ENCODE measurements at regions not wholly inside any gene's neighbourhood (a gene's known extent, or its start where the extent isn't known, plus 50 kb on each side); places are given as distances from the start of the nearest gene placed in this dataset.

DNA sequence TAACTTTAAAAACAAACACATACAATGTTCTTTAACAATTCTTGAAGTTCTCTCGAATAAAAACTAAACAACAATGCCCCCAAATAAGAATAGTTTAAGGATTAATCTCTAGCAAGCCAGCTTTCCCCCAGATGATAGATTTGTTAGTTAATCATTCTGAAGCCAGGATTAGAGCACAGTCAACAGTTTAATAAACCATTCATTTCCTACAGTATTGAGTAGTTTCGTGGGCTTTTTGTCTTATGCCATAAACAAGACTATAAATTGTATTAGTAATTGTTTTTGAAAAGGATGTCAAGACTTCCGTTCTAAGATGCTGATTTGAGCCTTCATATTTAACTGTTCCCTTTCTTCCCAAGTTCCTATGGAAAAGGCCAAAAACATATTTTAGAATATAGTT is 136.6 kb downstream of the PIK3R1 start:
- H3K4me3 Mint-ChIP-seq = no peak overlapping the region
- no peaks in the 10 kb centered on the region for H3K36me3 Mint-ChIP-seq (ENCODE audit: insufficient read depth)
- H3K27me3 Mint-ChIP-seq = no peaks in the 10 kb centered on the region
- peaks cover 5% of the 10 kb centered on the region for H3K9me3 Mint-ChIP-seq
- no peak overlapping the region for H3K27ac Mint-ChIP-seq (ENCODE audit: low read depth)
- ATAC-seq (replicated peaks; ENCODE audit: extremely low read depth, poor library complexity, severe bottlenecking) = no peak
- peaks cover 6% of the 10 kb centered on the region for H3K4me1 Mint-ChIP-seq
- DNase-seq (ENCODE audit: low spot score in 2 of 2) = no peak

DNA sequence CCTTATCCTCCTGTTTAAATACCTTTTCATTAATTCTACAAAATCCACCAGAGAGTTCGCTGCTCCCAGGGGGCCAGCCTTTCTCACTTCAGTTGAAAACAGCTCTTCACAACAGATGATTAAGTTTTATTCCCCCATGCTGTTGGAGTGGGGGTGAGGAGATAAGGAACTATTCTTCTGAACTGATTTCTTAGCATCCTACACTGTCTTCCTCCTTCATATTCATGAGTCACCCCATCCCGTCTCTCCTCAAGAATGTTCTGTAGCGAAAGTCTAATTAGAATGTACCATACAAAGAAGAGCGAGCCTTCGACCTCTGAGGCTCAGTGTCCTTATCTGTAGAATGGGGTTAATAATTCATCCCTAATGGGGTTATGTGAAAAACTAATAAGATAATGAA is 138.0 kb downstream of the PIK3R1 start:
- H3K9me3 Mint-ChIP-seq = no peaks in the 10 kb centered on the region
- no peaks in the 10 kb centered on the region for H3K4me1 Mint-ChIP-seq
- no peak for ATAC-seq (replicated peaks; ENCODE audit: extremely low read depth, poor library complexity, severe bottlenecking)
- H3K4me3 Mint-ChIP-seq = no peak overlapping the region
- DNase-seq (ENCODE audit: low spot score in 2 of 2) = no peak
- no peaks in the 10 kb centered on the region for H3K36me3 Mint-ChIP-seq (ENCODE audit: insufficient read depth)
- H3K27me3 Mint-ChIP-seq = no peaks in the 10 kb centered on the region
- H3K27ac Mint-ChIP-seq (ENCODE audit: low read depth) = no peak overlapping the region

DNA sequence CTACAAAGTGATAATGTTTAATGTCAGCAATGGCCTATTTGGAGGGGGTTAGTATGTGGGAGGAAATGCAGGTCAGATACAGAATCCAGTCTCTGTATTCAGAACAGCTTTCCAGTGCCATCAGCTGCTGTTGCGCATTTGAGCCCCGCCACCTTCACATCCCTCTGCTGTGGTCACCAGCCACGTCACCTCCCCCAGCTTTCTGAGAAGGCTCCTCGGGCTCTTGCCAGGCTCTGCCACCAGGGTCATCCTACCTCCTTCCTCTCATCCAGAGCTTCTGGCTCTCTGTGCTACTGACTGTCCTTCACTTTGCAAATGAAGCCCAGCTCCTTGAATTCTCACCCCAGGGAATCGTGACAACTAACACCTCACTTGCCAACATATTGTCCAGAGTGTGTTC is 138.8 kb downstream of the PIK3R1 start:
- no peaks in the 10 kb centered on the region for H3K4me1 Mint-ChIP-seq
- no peak for ATAC-seq (replicated peaks; ENCODE audit: extremely low read depth, poor library complexity, severe bottlenecking)

DNA sequence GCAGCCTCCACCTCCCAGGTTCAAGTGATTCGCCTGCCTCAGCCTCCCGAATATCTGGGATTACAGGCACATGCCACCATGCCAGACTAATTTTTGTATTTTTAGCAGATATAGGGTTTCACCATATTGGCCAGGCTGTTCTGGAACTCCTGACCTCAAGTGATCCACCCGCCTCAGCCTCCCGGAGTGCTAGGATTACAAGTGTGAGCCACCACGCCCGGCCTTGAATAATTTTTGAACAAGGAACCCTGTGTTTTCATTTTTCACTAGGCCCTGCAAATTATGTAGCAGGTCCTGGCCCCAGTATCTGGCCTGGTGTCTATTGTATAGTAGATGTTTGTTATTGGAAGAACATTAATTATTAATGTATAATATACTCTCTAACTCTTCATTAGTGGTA is 140.7 kb downstream of the PIK3R1 start:
- DNase-seq (ENCODE audit: low spot score in 2 of 2) (no peak), ATAC-seq (replicated peaks; ENCODE audit: extremely low read depth, poor library complexity, severe bottlenecking) (no peak)
- no peaks in the 10 kb centered on the region for H3K36me3 Mint-ChIP-seq (ENCODE audit: insufficient read depth)
- H3K27me3 Mint-ChIP-seq = no peaks in the 10 kb centered on the region
- H3K9me3 Mint-ChIP-seq = no peaks in the 10 kb centered on the region
- no peak overlapping the region for H3K4me3 Mint-ChIP-seq
- H3K27ac Mint-ChIP-seq (ENCODE audit: low read depth) = no peak overlapping the region
- H3K4me1 Mint-ChIP-seq = no peaks in the 10 kb centered on the region

More for the DNA sequence above, 138.8 kb downstream of the PIK3R1 start:
- no peaks in the 10 kb centered on the region for H3K9me3 Mint-ChIP-seq
- H3K4me3 Mint-ChIP-seq = no peak overlapping the region
- no peak overlapping the region for H3K27ac Mint-ChIP-seq (ENCODE audit: low read depth)
- H3K36me3 Mint-ChIP-seq (ENCODE audit: insufficient read depth) = no peaks in the 10 kb centered on the region
- no peak for DNase-seq (ENCODE audit: low spot score in 2 of 2)
- H3K27me3 Mint-ChIP-seq = no peaks in the 10 kb centered on the region

DNA sequence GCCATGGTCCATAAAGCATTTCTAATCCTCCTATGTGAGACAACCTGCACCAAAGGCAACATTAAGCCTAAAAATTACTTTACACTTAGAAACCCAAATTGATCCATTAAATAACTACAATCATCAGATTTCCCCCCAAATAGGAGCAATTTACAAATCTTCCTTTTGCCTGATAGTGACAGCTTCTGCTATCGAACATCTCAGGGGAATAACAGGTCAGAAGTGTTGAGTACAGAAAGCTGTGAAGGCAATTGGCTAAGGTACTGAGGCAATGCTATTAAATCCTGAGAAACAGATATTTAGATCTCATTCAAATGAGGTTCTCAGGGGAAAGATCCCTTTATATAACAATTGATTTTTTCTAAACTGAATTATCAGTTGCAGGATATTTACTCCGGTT is 141.1 kb downstream of the PIK3R1 start:
- H3K9me3 Mint-ChIP-seq = no peaks in the 10 kb centered on the region
- DNase-seq (ENCODE audit: low spot score in 2 of 2) (no peak), ATAC-seq (replicated peaks; ENCODE audit: extremely low read depth, poor library complexity, severe bottlenecking) (no peak)
- no peak overlapping the region for H3K4me3 Mint-ChIP-seq
- H3K27ac Mint-ChIP-seq (ENCODE audit: low read depth) = no peak overlapping the region
- no peaks in the 10 kb centered on the region for H3K36me3 Mint-ChIP-seq (ENCODE audit: insufficient read depth)
- no peaks in the 10 kb centered on the region for H3K27me3 Mint-ChIP-seq
- no peaks in the 10 kb centered on the region for H3K4me1 Mint-ChIP-seq

DNA sequence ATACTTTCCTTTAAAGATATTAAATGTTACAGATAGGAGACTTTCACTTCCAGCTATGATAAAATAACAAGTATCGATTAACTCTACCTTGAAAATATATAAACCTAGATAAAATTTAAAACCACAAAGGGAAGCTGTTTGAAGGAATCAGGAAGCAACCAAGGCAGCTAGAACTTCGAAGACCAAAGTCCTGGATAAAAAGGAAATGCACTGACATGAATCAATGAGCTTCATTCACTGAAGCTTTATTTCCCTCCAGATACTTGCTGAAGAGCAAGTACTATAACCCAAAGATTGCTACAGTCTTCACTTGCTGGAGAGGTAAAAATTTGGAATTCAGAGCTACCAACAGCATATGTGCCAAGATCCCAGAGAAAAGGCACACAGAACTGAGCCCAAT is 144.1 kb downstream of the PIK3R1 start:
- no peaks in the 10 kb centered on the region for H3K9me3 Mint-ChIP-seq
- no peaks in the 10 kb centered on the region for H3K27me3 Mint-ChIP-seq
- no peak overlapping the region for H3K4me3 Mint-ChIP-seq
- DNase-seq (ENCODE audit: low spot score in 2 of 2) = no peak
- no peaks in the 10 kb centered on the region for H3K36me3 Mint-ChIP-seq (ENCODE audit: insufficient read depth)
- no peaks in the 10 kb centered on the region for H3K4me1 Mint-ChIP-seq
- ATAC-seq (replicated peaks; ENCODE audit: extremely low read depth, poor library complexity, severe bottlenecking) = no peak
- no peak overlapping the region for H3K27ac Mint-ChIP-seq (ENCODE audit: low read depth)

DNA sequence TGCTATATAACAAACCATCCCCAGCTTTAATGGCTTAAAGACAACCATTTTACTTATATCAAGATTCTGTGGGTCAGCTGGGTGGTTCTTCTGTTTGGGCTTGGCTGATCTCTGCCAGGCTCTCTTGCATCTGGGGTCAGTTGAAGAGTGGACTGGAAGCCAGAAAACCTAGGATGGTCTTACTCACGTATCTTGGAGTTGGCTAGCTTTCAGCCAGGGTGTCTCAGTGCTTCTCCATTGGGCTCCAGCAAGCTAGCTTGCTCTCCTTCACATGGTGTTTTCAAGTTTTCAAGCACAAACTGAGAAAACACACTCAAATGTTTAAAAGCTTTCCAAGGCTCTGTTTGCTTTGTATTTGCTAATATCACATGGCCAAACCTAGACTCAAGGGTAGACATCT is 146.8 kb downstream of the PIK3R1 start:
- no peaks in the 10 kb centered on the region for H3K9me3 Mint-ChIP-seq
- no peak for ATAC-seq (replicated peaks; ENCODE audit: extremely low read depth, poor library complexity, severe bottlenecking)
- H3K4me3 Mint-ChIP-seq = no peak overlapping the region
- no peaks in the 10 kb centered on the region for H3K27me3 Mint-ChIP-seq
- DNase-seq (ENCODE audit: low spot score in 2 of 2) = no peak
- H3K36me3 Mint-ChIP-seq (ENCODE audit: insufficient read depth) = no peaks in the 10 kb centered on the region
- H3K27ac Mint-ChIP-seq (ENCODE audit: low read depth) = no peak overlapping the region
- H3K4me1 Mint-ChIP-seq = no peaks in the 10 kb centered on the region

DNA sequence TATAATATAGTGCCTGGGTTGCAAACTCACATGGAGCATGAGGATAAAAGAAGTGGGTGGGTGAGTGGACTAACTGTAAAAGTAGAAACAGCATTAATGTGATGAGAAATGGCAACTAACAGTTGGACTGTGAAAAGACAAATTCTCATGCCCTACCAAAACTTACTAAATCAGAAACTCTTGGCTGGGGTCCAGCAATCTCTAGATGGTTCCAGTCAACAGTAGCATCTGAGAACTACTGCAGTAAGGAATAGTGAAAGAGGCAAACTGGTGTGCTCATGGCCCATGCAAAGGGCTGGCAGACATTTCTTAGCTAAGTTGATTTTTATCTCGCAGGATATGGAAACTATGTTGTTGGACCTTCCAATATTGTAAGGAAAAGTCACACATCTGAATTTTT is 150.3 kb downstream of the PIK3R1 start:
- Mint-ChIP-seq H3K27me3 (no peaks in the 10 kb centered on the region), H3K4me1 (peaks cover 23% of the 10 kb centered on the region), H3K9me3 (no peaks in the 10 kb centered on the region), H3K27ac (ENCODE audit: low read depth) (no peak overlapping the region), H3K36me3 (ENCODE audit: insufficient read depth) (peaks cover 2% of the 10 kb centered on the region), H3K4me3 (no peak overlapping the region)
- ATAC-seq (replicated peaks; ENCODE audit: extremely low read depth, poor library complexity, severe bottlenecking) (no peak), DNase-seq (ENCODE audit: low spot score in 2 of 2) (no peak)

DNA sequence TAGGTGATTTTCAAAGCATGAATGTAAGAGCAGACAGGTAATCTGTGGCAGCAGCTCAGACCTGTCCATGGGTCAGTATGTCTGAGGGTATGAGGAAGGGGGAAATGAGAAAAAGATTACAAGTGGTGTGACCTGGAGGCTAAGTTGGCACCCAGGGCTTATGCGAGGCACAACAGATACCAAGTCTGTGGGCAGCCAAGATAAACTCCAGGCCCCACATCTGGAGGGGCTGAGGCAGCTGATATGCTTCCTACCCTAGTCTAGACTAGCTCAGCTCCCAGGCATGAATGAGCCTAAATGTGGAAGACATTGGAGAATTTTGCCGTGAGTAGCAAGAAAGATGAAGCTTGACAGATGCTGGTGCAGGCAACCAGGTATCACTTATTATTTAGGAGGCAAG is 151.7 kb downstream of the PIK3R1 start:
- Mint-ChIP-seq H3K9me3 (no peaks in the 10 kb centered on the region), H3K27me3 (no peaks in the 10 kb centered on the region), H3K4me1 (peaks cover 23% of the 10 kb centered on the region), H3K4me3 (no peak overlapping the region), H3K27ac (ENCODE audit: low read depth) (no peak overlapping the region), H3K36me3 (ENCODE audit: insufficient read depth) (peaks cover 2% of the 10 kb centered on the region)
- DNase-seq (ENCODE audit: low spot score in 2 of 2) = no peak
- ATAC-seq (replicated peaks; ENCODE audit: extremely low read depth, poor library complexity, severe bottlenecking) = no peak

DNA sequence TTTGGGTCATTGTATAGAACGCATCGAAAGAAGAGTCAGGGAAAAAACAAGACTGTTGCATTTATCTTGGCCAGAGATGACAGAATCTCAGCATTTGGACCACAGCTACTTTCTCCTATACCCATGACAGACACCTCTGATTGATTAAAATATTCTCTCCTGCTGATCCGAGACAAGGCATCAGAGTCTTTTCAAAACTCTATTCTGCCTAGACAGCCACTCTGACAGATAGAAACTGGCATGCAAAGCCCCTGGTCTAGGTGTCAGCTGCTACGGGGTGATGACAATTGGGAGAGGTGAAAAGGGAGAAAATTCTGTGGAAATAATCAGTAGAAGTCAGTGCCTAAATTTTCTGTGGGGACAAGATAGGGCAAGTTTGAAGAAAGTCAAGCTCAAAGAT is 152.2 kb downstream of the PIK3R1 start:
- H3K4me3 Mint-ChIP-seq = no peak overlapping the region
- peaks cover 3% of the 10 kb centered on the region for H3K27me3 Mint-ChIP-seq
- H3K27ac Mint-ChIP-seq (ENCODE audit: low read depth) = no peak overlapping the region
- peaks cover 23% of the 10 kb centered on the region for H3K4me1 Mint-ChIP-seq
- H3K36me3 Mint-ChIP-seq (ENCODE audit: insufficient read depth) = peaks cover 2% of the 10 kb centered on the region
- DNase-seq (ENCODE audit: low spot score in 2 of 2) = no peak
- no peaks in the 10 kb centered on the region for H3K9me3 Mint-ChIP-seq
- no peak for ATAC-seq (replicated peaks; ENCODE audit: extremely low read depth, poor library complexity, severe bottlenecking)

DNA sequence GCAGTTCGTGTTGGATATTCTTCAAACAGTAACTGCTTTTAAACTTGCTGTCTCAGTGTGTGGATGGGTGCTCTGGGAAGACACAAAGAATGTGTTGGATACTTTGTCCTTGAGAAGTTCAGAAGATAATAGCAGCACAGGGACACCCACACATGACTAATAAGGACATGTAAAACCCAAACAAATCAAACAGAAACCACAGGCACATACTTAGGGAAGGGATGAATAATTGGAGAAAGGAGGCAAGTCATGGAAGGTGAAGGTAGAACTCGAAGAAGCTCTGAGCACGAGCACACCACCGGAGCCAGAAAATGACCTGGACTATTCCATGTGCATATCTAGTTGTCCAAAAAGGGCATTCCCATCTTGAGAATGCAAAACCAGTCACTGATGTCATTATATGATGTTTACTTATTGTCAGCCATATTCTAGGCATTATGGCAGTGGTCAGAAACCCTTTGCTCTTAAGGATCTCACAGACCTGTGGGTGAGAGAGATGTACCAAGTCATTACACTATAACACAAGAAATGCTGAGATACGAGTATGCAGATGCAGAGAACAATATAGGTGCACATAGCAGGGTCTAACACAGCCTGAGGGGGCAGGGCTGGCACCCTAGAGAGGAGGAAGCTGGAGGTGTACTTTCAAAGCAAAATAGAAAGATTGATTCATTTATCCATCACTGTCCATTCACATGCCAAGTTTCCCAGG is 152.9 kb downstream of the PIK3R1 start:
- H3K27ac Mint-ChIP-seq (ENCODE audit: low read depth) = peak overlapping the region; percentile 85
- peak overlapping the region; percentile 56 for H3K4me3 Mint-ChIP-seq
- H3K27me3 Mint-ChIP-seq = peaks cover 10% of the 10 kb centered on the region
- DNase-seq (ENCODE audit: low spot score in 2 of 2) (no peak), ATAC-seq (replicated peaks; ENCODE audit: extremely low read depth, poor library complexity, severe bottlenecking) (no peak)
- H3K9me3 Mint-ChIP-seq = no peaks in the 10 kb centered on the region
- H3K4me1 Mint-ChIP-seq = peaks cover 23% of the 10 kb centered on the region
- peaks cover 2% of the 10 kb centered on the region for H3K36me3 Mint-ChIP-seq (ENCODE audit: insufficient read depth)

DNA sequence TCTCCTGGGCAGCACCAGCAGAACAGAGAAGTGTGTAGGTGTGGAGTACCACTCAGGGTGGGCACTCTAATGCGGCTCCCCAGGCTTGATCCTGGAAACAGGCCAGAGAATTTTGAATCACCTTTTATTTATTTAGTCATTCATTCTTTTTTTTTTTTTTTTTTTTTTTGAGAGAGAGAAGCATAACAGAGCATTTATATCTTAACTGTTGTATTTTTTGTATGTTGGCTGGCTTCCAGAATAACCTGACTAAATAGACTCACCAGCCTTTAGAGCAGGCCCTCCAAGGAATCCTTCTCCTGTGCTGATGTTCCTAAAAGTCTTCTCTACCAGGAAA is 153.4 kb downstream of the PIK3R1 start:
- DNase-seq (ENCODE audit: low spot score in 2 of 2) (no peak), ATAC-seq (replicated peaks; ENCODE audit: extremely low read depth, poor library complexity, severe bottlenecking) (no peak)
- Mint-ChIP-seq H3K27ac (ENCODE audit: low read depth) (peak overlapping the region; percentile 85), H3K4me3 (peak overlapping the region; percentile 56), H3K36me3 (ENCODE audit: insufficient read depth) (peaks cover 2% of the 10 kb centered on the region), H3K27me3 (peaks cover 10% of the 10 kb centered on the region), H3K9me3 (no peaks in the 10 kb centered on the region), H3K4me1 (peaks cover 23% of the 10 kb centered on the region)

DNA sequence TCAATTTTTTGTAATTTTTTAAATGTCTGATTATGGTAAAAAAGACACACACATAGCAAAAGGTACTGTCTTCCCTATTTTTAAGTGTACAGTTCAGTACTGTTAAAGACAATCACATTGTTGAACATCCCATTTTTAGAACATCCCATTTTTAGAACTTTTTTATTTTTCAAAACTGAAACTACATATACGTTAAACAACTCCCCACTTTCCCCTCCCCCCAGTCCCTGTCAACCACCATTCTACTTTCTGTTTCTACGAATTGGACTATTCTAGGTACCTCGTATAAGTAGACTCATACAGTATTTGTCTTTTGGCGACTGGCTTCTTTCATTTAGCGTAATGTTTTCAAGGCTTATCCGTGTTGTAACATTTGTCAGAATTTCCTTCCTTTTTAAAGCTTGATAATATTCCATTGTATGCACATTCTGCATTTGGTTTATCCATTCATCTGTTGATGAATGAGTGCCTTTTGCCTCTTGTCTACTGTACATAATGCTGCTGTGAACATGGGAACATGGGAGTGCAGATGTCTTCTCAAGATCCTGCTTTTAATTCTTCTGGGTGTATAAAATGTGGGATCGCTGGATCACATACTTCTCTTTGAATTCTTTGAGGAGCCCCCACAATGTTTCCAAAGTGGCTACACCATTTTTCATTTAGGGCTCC is 154.0 kb downstream of the PIK3R1 start:
- DNase-seq (ENCODE audit: low spot score in 2 of 2) (peak in 1 of 2 donors; percentile 31), ATAC-seq (replicated peaks; ENCODE audit: extremely low read depth, poor library complexity, severe bottlenecking) (peak; percentile 90)
- peaks cover 23% of the 10 kb centered on the region for H3K4me1 Mint-ChIP-seq
- peaks cover 2% of the 10 kb centered on the region for H3K36me3 Mint-ChIP-seq (ENCODE audit: insufficient read depth)
- no peaks in the 10 kb centered on the region for H3K9me3 Mint-ChIP-seq
- peak overlapping the region; percentile 56 for H3K4me3 Mint-ChIP-seq
- peak overlapping the region; percentile 85 for H3K27ac Mint-ChIP-seq (ENCODE audit: low read depth)
- peaks cover 10% of the 10 kb centered on the region for H3K27me3 Mint-ChIP-seq
